GM18519 (cell line): ENCODE measurements at regions not wholly inside any gene's neighbourhood (a gene's known extent, or its start where the extent isn't known, plus 50 kb on each side); places are given as distances from the start of the nearest gene placed in this dataset.

Experiments
- ATAC-seq: cut with Tn5 transposase; IDR thresholded peaks from one replicate; pipeline ENCODE4 v1.9.1; 2021; ENCODE audit warnings: mild to moderate bottlenecking, moderate library complexity; ENCODE audit not compliant: unreplicated experiment, low FRiP score

- no peak for ATAC-seq
Measured at GRCh38 chr2:6370753-6371551, 494.8 kb downstream of the CMPK2 start.

- ATAC-seq, result no peak
Measured at GRCh38 chr2:6372317-6372901, 493.3 kb downstream of the CMPK2 start.

- ATAC-seq, result no peak
Measured at GRCh38 chr2:6381326-6381725, 484.4 kb downstream of the CMPK2 start.

- ATAC-seq, result no peak
Measured at GRCh38 chr2:6384341-6384740, 481.4 kb downstream of the CMPK2 start.

GRCh38 chr2:6392354-6392753 is 473.4 kb downstream of the CMPK2 start:
- ATAC-seq, result no peak

GRCh38 chr2:6392966-6393365 is 472.7 kb downstream of the CMPK2 start:
- no peak for ATAC-seq

- ATAC-seq, result no peak
Measured at GRCh38 chr2:6393819-6394218, 471.9 kb downstream of the CMPK2 start.

- no peak for ATAC-seq
Measured at GRCh38 chr2:6394276-6394675, 471.4 kb downstream of the CMPK2 start.

GRCh38 chr2:6398421-6398820 is 467.3 kb downstream of the CMPK2 start:
- ATAC-seq, result no peak

- ATAC-seq, result no peak
Measured at GRCh38 chr2:6401301-6401700, 464.4 kb downstream of the CMPK2 start.

- no peak for ATAC-seq
Measured at GRCh38 chr2:6408057-6408456, 457.6 kb downstream of the CMPK2 start.

- no peak for ATAC-seq
Measured at GRCh38 chr2:6410313-6410712, 455.4 kb downstream of the CMPK2 start.

- no peak for ATAC-seq
Measured at GRCh38 chr2:6412533-6413091, 453.1 kb downstream of the CMPK2 start.

GRCh38 chr2:6417050-6417449 is 448.7 kb downstream of the CMPK2 start:
- ATAC-seq, result no peak

GRCh38 chr2:6418291-6418690 is 447.4 kb downstream of the CMPK2 start:
- no peak for ATAC-seq

GRCh38 chr2:6421138-6421730 is 444.5 kb downstream of the CMPK2 start:
- ATAC-seq, result no peak

GRCh38 chr2:6421888-6422287 is 443.8 kb downstream of the CMPK2 start:
- no peak for ATAC-seq

GRCh38 chr2:6423157-6423556 is 442.6 kb downstream of the CMPK2 start:
- peak; percentile 46 for ATAC-seq

- ATAC-seq, result no peak
Measured at GRCh38 chr2:6423944-6424343, 441.8 kb downstream of the CMPK2 start.

GRCh38 chr2:6425032-6425431 is 440.7 kb downstream of the CMPK2 start:
- no peak for ATAC-seq

GRCh38 chr2:6429210-6429986 is 436.3 kb downstream of the CMPK2 start:
- no peak for ATAC-seq
